ENCODE measurements at regions not wholly inside any gene's neighbourhood (a gene's known extent, or its start where the extent isn't known, plus 50 kb on each side); places are given as distances from the start of the nearest gene placed in this dataset.

- H3K36me3 ChIP-seq (replicated peaks in 1 of 2; ENCODE audit: control insufficient read depth in 1 of 2, insufficient read depth in 2 of 2, low read length in 1 of 2): no peaks in the 10 kb centered on the region
- no peak for TF ChIP-seq RAD21 (IDR thresholded peaks at IDR 0.05; ENCODE audit: low read length)
- no peak for TF ChIP-seq IRF3 (IDR thresholded peaks at IDR 0.05; ENCODE audit: low read depth, low read length)
- no peak for TF ChIP-seq FOXM1 (IDR thresholded peaks at IDR 0.05; ENCODE audit: low read depth)
- TF ChIP-seq CTCF (IDR thresholded peaks at IDR 0.05): no peak
- TF ChIP-seq GABPA (IDR thresholded peaks at IDR 0.05; ENCODE audit: low read depth): no peak
- TF ChIP-seq NFIC (IDR thresholded peaks at IDR 0.05; ENCODE audit: borderline replicate concordance): no peak
- TF ChIP-seq RXRA (IDR thresholded peaks at IDR 0.05; ENCODE audit: borderline replicate concordance, low read depth): no peak
- no peak for TF ChIP-seq FOSL2 (IDR thresholded peaks at IDR 0.05; ENCODE audit: borderline replicate concordance, low read depth)
- TF ChIP-seq MAX (IDR thresholded peaks at IDR 0.05; ENCODE audit: low read depth): no peak
- TF ChIP-seq JUND (IDR thresholded peaks at IDR 0.05): no peak
- TF ChIP-seq GATA2 (CRISPR knock-in tag; IDR thresholded peaks at IDR 0.05): no peak
- no peak for TF ChIP-seq REST (IDR thresholded peaks at IDR 0.05; ENCODE audit: low read depth, low read length)
- no peak for TF ChIP-seq TEAD4 (IDR thresholded peaks at IDR 0.05; ENCODE audit: borderline replicate concordance, insufficient read depth)
- TF ChIP-seq MEF2A (IDR thresholded peaks at IDR 0.05; ENCODE audit: borderline replicate concordance, low read depth): no peak
- TF ChIP-seq FOXJ3 (CRISPR knock-in tag; IDR thresholded peaks at IDR 0.05): no peak
- no peak for DNase-seq
- H3K4me3 ChIP-seq (ENCODE audit: low read depth in 2 of 2, low read length in 1 of 2): no peak overlapping the region
- no peak overlapping the region for H2AFZ ChIP-seq (ENCODE audit: low read depth)
- no peaks in the 10 kb centered on the region for H4K20me1 ChIP-seq (ENCODE audit: insufficient read depth)
- CTCF ChIA-PET: no interaction called here
- H3K27me3 ChIP-seq (ENCODE audit: insufficient read depth): no peaks in the 10 kb centered on the region
- no peak overlapping the region for H3K4me2 ChIP-seq
- H3F3A ChIP-seq (replicated peaks; ENCODE audit: insufficient read depth): peaks cover 10% of the 10 kb centered on the region
- no peak overlapping the region for H3K27ac ChIP-seq (ENCODE audit: low read depth in 2 of 2, low read length in 1 of 2)
- H3K4me1 ChIP-seq (ENCODE audit: control insufficient read depth in 1 of 2, insufficient read depth in 2 of 2, low read depth in 1 of 2, low read length in 1 of 2): no peaks in the 10 kb centered on the region; a peak in 1 of 4 replicates
- no peak overlapping the region for H3K9ac ChIP-seq
- H3K9me2 ChIP-seq: no peaks in the 10 kb centered on the region
- no peaks in the 10 kb centered on the region for H3K79me2 ChIP-seq (ENCODE audit: insufficient read depth)
- 43% methylated on average over 7 of the region's 7 CpGs for WGBS (ENCODE audit: low lambda C conversion rate)
- POLR2A ChIA-PET: no interaction called here
- H3K9me3 ChIP-seq: no peaks in the 10 kb centered on the region
Measured at GRCh38 chr3:187975561-187976364, 178.2 kb upstream of the LPP start.

All from SK-N-SH (cell line).